Stimulated activated CD4-positive, alpha-beta T cell treated with anti-CD3 and anti-CD28 coated beads, Interleukin-12 subunit alpha, Interleukin-12 subunit beta, amount 100 ng/mL, for 24 hours (primary cell): ENCODE measurements at regions not wholly inside any gene's neighbourhood (a gene's known extent, or its start where the extent isn't known, plus 50 kb on each side); places are given as distances from the start of the nearest gene placed in this dataset.
"Not testable (repeated sequence)": the region's sequence is repeated elsewhere in the genome, so short reads cannot be mapped to it uniquely, and the experiment has no call there.

ENCODE experiments used
- DNase-seq, 2 experiments: peaks; one replicate each; pipeline ENCODE4 v3.0.0-alpha.2; 2020; ENCODE audit warnings: low read depth in 2 of 2

DNA sequence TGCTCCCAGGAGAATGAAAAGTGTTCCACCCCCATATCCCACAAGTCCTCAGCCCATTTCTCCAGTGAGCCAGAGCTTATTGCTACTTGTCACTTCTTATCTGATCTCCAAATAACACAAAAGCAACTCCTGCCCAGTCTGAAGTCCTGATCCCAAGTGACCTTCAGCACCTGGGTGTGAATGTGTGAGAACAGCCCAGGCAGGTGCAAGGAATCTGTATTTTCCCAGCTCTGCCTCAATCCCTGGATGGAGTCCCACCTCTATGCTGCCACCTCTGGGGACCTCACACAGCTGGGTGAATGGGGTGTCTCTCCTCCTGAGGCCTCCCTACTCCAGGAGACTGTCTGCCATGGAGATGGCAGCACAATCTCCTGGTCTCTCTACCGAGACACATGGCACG, 402.4 kb upstream of the PROX1 start:
- no peak for DNase-seq

- no peak for DNase-seq
These were observed 401.7 kb upstream of the PROX1 start for GRCh38 chr1:213585959-213586586.

DNA sequence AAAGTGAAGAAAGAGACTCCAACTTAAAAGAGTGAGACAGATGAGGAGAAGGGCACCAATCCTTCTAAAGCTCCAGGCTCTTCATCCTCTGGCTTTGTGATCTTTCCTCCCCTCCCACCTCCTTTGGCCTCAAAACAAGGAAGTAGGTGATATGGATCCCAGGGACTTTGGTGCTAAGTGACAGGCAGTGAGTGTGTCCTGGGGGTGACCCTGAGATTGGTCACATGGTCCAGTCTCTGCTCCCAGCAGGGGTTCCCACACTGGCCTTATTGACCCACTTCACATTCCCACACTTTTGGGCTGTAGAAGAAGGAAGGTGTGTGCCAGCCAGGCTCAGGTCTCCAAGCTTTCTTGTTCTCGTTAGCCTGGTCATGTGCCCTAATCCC, 401.2 kb upstream of the PROX1 start:
- DNase-seq: no peak

DNA sequence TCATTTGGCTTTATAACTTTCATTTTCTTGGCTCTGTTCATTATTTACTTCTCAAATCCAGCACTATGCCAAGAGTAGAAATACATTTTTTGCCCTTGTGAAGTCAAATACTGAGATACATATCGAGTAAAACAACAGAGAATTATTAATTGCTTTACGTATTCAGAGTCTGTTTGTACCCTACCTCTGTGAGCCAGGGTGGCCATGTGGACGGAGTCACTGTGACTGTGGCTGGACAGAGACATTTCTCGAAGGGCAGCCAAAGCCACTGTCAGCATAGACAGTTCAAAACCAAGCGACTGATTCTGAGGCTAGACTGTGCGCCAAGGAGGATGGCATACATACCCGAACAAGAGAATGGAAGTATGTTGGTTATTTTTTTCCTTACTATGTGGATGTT, 391.0 kb upstream of the PROX1 start:
- no peak for DNase-seq

- DNase-seq: no peak
These were observed 389.5 kb upstream of the PROX1 start for GRCh38 chr1:213598263-213598662.

- no peak for DNase-seq
These were observed 386.9 kb upstream of the PROX1 start for GRCh38 chr1:213600879-213601278.

DNA sequence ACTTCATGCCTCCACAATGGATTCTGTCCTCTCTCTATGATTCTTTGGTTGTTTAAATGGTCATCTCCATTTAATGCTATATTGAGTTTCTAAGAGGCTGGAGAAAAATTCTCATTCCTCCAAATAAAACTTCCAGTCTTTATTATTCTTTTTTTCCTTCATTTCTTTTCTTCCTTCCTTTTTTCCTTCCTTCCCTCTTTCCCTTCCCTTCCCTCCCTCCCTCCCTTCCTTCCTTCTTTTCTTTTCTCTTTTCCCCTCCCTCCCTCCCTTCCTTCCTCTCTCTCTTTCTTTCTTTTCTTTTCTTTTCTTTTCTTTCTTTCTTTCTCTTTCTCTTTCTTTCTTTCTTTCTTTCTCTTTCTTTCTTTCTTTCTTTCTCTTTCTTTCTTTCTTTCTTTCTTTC, 386.1 kb upstream of the PROX1 start:
- DNase-seq: not testable (repeated sequence)

- no peak for DNase-seq
These were observed 384.8 kb upstream of the PROX1 start for GRCh38 chr1:213602796-213603486.

- no peak for DNase-seq
These were observed 383.3 kb upstream of the PROX1 start for GRCh38 chr1:213604477-213604876.

DNA sequence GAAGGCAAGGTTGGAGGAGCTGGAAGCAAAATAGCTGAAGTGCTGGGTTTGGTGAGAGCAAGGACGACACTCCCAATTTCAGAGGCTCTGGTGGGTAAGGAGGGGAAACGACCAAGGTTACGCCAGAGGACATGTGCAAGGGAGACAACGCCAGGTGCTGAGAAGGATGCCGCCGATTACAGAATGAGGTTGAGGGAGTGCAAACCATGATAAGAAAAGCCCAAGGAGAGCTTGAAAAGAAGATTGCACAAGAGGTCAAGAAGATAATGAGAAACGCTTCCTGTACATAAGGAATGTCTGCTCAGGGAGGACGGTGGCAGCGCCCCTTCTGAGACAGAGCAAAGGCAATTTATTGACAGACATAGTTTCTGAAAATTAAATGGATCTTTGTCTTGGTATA, 382.0 kb upstream of the PROX1 start:
- no peak for DNase-seq

DNA sequence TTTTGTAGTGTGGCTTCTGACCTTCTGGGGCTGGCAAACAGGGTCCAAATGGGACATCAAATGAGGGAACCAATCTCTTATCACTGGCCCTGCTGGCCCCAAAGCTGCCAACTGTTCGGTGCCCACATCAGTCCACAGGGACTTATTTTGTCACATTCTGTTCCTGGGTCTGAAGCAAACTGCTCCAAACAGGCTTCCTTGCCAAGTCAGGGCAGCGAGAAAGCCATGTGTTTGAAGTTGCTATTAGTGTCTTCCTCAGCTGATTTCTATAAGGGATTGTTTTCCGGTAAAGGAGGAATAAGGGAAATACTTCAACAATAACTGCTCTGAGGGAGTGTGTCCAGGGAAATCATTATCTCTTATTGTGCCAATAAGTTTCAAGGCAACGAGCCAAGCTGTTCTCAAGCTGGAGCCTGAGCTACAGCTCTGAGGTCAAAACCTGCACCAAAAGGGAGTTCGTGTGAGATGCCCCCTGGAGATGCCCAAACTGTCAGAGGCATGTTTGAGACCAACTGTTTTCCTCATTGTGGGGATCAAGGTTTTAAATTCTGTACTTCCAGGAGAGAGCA, 381.4 kb upstream of the PROX1 start:
- DNase-seq: no peak

DNA sequence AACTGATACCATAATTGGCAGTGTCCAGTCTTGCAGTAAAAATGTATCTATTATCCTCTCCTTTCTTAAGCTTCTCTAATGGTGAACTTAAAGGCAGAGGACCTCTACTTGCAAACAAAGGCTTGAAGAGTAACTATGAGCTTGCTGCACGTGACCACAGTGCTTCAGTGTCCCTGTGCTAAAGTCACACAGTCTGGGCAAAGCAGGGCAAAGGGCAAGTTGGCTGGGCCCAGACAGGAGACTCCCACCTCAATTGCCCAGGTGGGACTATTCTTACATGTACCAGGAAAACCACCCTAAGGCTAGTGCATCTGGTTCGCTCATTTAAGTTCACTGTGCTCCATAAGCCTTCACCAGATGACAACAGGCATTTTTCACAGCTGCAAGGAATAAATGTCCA, 374.2 kb upstream of the PROX1 start:
- DNase-seq: no peak

DNA sequence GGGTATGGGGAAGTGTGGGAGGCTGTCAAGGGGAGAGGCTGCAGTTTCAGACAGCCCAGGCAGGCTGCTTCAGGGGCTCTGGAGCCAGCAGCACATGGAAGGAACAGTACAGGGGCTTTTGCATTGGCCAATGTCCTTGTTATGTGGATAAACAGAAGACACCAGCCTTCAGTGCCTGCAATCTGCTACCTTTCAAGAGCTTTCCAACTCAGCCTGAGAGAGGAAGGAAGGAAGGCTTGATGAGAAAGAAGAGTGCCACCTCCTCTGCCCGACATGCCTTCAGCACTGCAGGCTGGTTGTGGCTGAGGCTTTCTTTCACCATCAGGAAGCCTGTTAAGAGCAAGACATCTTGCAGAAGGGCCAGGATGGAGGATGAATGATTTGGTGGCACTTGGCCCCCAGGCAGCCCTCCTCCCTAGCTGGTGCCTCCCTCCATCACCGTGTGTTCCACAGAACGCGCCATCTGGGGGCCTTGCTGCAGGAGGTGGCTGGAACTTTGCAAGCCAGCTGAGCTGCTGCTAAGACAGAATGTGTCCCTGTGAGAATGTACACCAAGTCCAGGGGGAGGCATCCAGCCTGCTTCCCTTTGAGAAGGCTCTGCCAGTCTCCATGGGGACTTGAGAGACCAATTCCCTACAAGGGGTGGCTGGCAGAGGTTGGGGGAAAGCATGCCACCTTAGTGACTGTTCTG, 372.4 kb upstream of the PROX1 start:
- no peak for DNase-seq

DNA sequence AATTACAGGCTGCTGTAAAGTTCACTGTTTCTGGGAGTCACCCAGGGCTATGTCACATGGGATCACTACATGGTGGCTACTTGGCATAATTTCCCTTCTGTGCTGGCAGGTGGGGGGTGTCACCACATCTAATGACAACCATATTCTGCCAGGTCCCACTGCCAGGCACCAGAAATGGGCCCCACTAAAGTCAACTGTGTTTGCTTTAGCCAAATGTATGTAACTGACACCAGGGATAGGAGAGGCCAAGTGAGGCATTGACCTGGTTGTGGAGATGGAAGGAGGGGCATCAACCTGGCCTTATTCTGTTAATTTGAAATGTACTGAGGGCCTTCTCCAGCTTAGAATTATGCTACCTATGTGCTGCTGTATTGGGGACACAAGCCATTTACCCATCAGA, 370.6 kb upstream of the PROX1 start:
- no peak for DNase-seq

DNA sequence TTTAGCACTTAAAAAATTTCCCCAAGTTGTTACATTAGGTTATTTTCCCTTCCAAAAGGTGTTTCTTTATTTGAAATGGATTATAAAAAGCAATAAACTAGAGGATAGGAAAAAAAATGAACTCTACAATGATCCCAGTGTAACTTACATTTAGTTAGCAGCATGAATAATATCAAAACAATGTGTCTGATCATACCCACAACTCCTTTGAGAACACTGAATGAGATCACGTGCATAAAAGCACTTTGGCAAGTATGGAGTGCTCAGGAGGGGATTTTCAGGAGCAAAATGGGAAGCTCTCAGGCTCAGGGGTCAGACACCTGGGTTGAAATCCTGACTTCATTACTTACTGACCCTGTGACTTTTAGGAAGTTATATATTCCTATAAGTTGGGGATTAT, 369.7 kb upstream of the PROX1 start:
- no peak for DNase-seq

DNA sequence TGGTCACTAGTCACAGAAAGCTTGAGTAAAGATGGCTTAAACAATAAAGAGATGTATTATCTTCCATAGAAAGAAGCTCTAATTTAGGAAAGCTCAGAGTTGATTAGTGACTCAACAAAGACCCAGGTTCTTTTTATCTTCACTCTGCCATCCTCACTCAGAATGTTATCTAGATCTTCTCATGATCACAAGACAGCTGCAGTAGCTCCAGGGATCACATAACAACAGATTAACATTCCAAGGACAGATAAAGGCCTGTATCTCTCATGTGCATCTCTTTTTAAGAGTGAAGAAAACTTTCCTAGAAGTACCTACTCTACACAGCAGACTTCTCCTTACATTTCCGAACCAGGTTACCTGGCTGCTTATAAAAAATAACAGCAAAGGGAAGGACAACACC, 368.7 kb upstream of the PROX1 start:
- no peak for DNase-seq

GRCh38 chr1:213621077-213621476, 366.7 kb upstream of the PROX1 start:
- DNase-seq: no peak

DNA sequence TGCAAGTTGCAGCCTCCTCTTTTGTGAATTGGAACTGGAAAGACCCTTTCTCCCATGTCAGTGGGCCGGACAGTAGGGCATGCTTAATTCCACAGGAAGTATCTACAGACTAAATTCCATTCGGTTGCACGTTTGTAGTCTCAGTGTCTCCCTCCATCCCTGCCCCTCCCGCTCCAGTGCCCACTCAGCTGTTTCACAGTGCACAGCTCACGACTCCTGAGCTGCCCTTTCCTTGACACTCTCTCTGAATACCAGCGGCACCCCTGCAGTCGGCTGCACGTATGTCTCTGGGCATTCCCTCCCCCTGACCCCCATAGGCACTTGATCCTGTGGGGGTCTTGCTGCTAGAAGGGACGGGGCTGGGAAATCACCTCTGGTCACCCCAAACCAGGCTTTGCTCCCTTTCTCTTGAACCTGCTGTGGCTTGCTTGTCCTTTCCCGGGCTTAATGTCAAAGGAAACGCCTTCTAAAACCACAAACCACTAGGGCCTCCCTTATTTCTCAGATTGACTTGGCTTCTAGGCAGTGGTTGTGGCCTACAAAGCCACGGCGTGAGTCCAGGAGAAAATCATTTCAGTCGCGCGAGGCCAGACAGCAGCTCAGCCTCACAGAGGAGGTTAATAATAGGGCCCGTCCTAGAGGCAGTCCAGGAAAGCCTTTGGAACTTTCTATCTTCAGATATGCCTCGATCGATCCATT, 365.3 kb upstream of the PROX1 start:
- peak in 1 of 2 experiments; percentile 6 for DNase-seq

DNA sequence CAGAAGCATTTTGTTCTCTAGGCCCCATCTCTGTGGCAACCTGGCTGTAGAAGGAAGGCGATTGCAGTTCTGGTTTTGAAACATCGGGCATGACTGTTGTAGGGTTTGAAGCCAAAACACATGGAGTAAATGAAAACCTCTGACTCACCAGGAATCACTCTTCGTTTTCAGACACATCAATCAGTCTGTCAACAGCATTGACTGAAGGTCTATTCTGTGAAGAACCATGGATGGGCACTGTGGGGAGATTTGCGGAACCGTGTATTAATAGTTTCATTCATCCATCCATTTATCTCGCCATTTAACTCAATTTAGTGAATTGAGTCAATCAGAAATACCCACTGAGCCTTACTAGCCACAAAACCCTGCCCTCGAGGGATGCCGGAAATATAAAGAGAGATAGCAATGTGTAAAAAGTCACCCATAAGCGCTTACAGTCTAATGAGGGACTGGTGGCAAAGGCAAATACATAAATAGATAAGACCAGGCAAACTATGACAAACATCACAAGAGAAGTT, 364.6 kb upstream of the PROX1 start:
- no peak for DNase-seq

- no peak for DNase-seq
These were observed 363.9 kb upstream of the PROX1 start for GRCh38 chr1:213623862-213624261.

DNA sequence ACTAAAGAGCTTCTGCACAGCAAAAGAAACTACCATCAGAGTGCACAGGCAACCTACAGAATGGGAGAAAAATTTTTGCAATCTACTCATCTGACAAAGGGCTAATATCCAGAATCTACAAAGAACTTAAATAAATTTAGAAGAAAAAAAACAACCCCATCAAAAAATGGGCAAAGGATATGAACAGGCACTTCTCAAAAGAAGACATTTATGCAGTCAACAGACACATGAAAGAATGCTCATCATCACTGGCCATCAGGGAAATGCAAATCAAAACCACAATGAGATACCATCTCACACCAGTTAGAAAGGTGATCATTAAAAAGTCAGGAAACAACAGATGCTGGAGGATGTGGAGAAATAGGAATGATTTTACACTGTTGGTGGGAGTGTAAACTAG, 351.0 kb upstream of the PROX1 start:
- DNase-seq: not testable (repeated sequence)

DNA sequence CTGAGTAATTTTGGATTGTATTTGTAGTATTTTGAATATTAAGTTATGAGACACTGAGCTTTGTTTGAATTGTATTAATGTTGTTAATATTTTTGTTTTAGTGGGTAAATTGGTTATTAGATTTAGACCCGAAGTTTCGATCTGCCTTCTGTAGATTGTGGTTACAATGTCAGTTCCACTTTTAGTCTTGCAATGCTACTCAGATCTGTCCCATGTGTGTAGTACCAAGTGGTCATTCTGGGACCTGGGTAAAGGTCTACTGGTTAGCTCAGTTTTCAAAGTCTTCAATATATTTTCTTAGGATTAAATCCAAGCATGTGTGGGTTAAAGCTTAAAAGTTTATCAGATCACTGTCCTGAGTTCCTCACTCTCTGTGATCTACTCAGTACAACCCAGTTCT, 346.5 kb upstream of the PROX1 start:
- no peak for DNase-seq
